Stimulated activated CD8-positive, alpha-beta memory T cell treated with anti-CD3 and anti-CD28 coated beads, Interleukin-15, amount 100 ng/mL, for 4 hours (primary cell): ENCODE measurements at regions not wholly inside any gene's neighbourhood (a gene's known extent, or its start where the extent isn't known, plus 50 kb on each side); places are given as distances from the start of the nearest gene placed in this dataset.

Experiments used
- DNase-seq, 2 donors: peaks; one replicate each; pipeline ENCODE4 v3.0.0-alpha.2; 2020; ENCODE audit warnings: low read depth in 2 of 2

DNA sequence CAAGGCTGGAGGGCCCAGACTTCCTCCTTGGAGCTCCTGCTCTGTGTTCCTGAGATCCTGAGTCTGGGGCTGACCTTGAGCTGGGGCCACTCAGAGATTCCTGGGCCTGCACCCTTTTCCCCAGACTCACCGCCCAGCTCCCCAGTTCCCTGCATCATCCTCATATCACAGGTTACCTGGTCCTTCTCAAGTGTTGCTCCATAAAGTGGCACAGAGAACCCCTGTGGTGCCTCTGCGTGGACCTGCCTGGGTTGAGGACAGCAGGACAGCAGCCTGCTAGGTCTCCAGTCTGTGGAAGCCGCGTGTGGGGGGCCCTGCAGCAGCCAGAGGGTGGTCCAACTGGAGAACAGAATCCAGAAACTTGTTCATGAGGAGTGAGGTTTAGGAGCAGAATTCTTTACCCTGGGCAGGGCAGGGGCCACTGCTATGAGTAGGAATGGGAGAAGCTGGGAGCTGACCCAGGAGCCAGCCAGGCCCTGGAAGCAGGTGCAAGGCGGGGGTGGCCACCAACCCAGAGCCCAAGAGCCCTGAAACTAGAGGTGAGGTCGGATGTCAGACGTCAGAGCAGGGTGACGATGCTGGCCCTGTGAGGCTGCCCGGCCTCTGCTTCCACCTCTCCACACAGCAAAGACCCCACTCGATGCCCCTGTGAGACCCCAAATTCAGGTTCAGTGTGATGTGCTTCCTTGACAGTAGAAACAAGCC lies 299.4 kb downstream of the TCERG1L start:
- no peak for DNase-seq

DNA sequence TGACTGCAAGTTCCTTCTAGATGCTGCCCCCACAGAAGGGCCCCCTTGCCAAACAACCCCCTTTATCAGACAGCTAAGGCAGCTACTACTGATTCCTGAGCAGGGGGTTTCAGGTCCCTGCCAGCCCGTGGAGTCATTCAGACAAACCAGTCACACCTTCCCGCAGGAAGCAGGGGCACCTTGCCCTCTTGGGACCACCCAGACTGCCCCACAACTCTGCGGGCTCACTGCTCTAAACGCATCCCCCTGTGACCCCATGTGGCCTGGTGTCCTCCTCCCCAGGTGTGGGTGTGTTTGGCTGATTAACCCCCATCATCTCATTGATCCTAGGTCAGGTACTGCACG lies 298.9 kb downstream of the TCERG1L start:
- no peak for DNase-seq

DNA sequence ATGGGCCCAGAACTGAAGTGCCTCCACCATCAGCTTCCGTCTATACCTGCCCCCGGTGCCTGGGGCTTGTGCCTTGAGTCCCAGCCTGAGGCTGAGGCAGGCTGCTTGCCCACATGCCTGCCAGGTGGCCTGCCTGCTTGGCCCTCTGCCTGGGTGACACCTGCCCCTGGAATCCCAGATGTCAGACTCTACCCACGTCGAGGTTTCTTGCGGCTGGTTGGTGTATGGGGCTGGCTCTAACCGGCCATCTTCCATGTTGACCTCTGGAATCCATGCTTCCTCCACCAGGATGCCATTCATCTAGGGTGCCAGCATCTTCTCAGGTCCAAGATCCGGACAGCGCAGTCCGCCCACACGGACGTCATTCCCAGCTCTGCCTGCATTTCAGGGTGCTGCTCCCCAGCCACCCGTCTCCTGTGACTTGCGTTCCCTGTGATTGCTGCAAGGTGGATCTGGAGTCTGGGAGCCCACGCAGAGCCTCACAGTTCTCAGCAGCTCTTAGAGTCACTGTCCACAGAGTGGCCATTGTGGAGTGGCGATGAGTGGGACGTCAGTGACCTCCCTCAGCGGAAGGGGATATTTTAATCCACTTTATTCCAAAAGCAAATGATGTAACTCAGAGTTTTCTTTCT lies 298.1 kb downstream of the TCERG1L start:
- DNase-seq, result no peak

DNA sequence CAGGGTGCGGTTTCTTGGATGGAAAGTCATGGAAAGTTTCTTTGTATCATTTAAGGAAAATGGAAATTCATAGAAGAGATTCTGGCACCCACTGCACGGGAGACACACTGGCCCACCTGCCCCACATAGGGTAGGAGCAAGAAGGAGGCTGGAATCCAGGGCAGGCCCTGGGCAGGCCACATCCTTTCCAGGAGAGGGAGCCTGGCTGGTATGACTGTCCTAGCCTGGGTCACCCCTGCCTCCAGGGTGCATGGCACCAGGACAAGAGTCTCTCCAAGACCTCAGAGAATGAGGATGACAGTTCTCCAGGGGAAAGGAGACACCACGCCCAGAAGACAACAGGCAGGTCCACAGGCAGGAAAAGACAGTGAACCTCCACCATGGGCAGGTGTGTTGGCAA lies 297.2 kb downstream of the TCERG1L start:
- DNase-seq, result no peak

DNA sequence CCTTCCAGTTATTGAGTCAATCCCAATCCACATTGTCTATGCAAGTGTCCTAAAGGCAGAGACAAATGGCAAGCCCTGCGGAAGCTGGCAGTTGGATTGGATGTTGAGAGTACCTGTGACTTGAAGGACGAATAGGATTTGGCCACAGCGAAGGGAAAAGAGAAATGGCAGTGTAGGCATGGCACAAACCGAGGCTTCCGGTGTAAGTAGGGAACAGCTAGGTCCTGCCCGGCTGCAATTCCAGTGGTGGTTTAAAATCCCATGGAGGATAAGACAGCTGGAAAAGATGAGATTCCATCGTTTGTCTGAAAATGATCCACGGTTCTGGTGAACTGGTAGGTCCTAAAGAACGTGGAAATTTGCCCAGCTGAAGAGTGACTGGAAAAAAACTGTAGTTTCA lies 296.2 kb downstream of the TCERG1L start:
- DNase-seq, result no peak

DNA sequence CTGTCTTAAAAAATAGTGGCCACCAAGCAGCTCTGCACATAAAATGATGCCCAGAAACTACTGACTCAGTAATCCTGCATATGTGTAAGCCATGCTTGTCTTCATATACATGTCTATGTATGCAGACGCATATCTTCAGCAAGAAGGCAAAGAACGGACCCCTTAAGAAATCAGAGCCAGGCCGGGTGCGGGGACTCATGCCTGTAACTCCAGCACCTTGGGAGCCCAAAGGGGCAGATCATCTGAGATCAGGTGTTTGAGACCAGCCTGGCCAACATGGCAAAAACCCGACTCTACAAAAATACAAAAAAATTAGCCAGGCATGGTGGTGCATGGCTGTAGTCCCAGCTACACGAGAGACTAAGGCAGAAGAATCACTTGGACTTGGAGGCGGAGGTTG lies 295.0 kb downstream of the TCERG1L start:
- no peak for DNase-seq

DNA sequence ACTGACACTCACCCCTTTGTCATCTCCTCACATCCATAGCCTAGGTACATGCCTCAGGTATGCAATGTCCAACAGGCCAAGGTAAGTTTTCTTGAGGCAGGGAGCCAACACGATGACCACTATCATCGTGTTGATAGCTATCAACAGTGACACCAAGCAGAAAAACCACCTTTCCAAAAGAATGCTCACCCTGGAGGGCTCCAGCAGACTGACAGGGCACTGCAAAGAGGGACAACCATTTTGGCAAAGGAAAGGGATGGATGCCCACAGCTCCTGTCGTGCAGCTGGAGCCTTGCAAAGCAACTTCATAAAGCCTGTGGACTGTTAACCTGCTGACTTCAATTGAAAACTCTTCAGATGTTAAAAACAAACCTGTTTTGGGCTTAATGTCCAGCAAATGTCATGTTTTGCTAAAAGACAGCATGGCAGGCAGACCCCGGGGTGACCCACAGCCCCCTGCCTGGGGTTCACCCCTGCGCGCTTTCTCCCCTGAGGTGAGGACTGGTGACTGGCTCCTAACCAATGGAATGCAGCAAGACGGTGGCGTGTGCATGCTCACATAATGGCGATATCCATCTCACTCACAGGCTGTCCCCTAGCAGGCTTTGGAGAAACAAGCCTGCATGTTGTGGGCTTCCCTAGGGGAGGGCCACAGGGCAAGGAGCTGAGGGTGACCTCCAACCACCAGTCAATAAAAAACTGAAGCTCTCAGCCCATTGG lies 293.8 kb downstream of the TCERG1L start:
- DNase-seq, result no peak

DNA sequence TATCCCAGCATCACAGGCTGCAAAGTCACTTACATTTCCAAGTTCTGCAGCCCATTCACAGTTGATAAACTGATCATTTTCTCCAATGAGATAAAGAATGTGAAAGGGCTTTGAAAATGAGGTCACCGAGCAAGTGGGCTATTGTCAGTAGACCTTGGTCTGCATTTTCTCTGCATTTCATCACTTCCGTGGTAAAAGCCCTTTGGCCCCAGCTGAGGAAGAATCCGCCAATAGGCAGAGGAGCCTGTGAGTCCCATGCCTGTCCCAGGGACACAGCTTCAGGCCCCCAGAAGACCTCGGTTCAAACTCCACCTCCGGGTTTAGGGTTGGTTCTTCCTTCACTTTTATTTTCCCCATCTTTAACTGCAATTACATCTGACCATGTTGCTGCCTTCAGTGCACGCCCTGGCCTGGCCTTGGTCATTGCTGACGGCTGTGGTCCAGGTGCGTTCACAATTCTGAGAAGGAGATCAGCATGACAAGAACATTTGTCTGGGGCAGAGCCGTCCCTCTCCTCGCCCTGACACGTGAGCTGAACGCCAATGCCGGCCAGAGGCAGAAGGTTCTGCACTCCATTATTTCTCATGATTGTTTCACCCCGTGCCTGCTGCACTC lies 292.5 kb downstream of the TCERG1L start:
- no peak for DNase-seq

DNA sequence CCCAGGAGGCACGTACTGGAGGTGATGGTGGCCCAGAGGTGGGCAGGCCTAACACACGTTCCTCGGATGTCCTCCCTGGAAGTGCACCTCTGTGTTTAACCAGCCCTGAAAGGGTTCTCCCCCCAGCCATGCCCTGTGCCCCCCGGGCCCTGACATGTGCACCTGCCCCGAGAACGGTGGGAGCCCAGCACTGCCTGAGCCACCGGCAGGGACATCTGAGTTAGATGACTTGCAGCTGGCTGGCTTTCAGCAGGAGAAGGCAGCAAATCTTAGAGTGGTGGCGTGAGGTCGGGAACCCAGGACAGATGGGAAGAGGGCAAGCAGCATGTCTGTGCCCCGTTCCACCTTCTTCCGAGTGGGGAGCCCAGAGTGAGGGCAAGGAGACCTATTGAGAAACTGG lies 291.8 kb downstream of the TCERG1L start:
- no peak for DNase-seq

DNA sequence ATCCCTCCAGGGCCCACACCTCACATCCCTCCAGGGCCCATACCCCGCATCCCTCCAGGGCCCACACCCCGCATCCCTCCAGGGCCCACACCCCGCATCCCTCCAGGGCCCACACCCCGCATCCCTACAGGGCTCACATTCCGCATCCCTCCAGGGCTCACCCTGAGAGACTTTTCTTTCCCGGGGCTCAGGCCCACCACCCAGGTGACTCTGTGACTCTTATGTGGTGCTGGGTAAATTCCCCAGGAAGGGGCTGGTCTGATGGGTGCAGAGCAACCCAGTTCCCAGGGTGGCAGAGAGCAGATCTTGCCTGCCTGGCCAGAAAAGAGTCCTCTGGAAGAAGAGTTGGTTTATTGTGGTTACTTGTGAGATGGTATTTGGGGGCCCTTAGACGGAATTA lies 290.7 kb downstream of the TCERG1L start:
- DNase-seq, result no peak

DNA sequence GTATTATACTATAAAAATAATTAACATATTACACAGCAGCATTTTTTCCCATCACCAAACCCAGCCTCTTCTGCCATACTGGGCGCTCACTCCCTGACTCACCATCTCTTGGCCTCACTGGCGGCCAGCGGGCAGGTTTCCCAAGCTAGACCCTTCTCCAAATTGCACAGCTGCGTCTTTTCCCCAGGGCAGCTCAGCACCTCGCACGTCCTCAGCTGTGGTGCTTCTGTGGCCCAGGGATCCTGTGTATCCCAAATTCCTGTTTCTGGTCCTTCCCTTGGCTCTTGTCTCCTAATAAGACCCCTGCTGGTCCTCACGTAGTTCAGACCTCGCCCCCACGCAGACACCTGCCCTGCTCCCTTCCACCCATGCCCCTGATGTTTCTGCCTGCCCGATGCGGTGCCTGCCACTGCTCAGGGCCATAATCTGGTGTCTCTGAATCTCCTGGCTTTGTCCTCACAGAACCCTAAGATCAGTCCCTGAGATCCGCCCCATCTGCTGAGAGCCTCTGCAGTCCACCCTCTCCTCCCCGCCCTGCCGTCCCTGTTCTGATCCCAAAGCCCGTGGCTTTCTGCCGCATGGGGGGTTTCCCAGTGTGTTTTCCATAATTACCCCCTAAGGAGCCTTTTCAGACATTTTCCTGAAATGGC lies 290.1 kb downstream of the TCERG1L start:
- no peak for DNase-seq

DNA sequence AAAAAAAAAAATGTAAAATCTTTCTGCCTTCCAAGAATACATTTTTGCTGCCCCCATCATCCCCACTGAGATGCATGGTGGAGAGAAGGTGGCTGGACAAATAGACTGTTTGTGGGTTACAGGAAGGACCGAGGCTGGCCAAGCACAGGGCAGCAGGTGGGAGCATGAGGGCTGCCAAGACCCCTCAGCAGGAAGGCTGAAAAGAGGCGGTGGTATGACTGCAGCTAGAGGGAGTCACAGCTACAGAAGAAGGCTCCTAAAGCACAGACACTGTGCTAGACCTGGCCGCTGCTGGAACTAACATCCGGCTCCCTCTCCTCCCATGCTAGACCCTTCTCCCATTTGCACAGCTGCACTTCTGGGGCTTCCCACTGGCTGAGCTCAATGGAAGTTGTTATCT lies 289.6 kb downstream of the TCERG1L start:
- no peak for DNase-seq

DNA sequence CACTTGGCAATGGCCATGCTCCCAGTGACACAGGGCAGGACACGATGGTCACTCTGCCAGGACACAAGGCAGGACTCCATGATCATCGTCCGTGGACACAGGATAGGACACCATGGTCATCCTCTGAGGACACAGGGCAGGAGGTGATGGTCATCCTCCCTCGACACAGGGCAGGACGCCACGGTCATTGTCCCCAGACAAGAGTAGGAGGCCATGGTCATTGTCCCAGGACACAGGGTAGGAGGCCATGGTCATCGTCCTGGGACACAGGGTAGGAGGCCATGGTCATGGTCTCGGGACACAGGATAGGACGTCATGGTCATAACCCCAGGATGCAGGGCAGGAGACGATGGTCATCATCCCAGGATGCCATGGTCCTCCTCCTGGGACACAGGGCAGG lies 289.2 kb downstream of the TCERG1L start:
- no peak for DNase-seq

DNA sequence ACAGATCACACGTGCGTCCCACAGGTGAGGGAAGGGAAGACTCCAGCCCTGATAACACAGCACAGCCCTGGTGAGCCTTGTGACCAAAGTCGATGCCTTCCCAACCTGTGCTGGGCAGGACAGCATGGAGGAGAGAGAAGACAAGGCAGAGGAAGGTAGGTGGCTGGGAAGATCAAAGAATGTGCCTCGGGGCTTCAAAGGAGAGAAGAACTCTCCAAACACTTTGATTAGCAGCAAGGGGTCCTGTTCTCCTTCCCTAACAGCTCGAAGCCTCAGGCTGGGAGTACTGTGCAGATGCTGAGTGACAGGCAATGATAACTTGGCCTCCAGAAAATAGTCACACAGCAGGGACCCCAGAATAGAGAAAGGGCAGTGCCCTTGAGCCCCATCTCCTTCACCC lies 288.5 kb downstream of the TCERG1L start:
- DNase-seq, result no peak

DNA sequence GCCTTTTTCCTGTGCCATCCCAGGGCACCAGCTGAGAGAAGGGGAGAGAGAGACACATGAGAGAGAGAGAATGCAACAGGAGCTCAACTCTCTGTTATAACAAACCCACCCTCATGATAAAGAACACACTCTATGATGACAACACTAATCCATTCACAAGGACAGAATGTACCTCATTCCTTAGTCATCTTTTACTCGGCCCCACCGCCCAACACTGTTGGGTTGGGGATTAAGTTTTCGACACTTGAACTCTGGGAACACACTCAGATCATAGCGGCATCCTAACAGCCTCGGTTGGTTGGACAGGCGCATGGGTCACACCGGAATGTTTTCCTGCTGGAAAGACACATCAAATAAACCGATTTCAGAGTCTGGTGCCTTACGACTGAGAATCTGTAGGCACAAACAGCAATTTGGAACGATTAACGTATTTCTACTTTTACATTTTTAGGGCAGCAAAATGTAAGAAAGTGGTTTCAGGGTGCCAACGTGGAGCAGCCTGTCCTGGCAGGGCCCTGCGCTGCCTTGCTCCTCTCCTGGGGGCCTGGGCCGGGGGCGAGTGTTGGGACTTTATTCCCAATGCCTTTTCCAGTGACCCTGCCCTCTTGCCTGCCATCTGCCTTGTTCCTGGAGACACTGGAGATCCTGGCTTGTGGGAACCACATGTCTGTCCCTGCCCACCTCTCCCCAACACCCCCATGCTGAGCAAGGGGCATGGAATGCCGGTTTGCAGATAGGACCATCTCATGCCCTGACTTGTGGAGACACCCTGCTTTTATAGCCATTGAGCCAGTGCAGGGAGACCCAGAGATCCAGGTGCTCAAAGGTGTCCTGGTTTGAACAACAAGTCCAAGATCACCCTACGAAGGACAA lies 287.0 kb downstream of the TCERG1L start:
- DNase-seq, result no peak

DNA sequence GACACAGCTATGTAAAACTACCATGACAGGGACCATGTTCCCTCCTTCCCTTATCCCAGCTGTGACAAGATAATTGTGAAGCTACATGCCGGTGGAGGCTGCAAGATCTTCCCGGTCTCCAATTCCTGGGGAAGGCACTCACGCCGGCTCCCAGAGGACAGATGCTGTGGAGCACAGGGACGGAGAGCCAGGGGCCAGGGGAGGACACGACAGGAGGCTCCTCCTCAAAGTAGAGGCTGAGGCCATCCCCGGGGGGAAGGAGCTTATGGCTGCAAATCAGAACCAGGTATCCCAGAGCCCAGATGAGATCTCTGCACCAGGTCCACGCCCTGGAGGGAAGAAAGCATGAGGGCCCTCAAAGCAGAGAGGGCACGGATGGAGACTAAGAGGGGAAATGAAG lies 286.2 kb downstream of the TCERG1L start:
- no peak for DNase-seq

DNA sequence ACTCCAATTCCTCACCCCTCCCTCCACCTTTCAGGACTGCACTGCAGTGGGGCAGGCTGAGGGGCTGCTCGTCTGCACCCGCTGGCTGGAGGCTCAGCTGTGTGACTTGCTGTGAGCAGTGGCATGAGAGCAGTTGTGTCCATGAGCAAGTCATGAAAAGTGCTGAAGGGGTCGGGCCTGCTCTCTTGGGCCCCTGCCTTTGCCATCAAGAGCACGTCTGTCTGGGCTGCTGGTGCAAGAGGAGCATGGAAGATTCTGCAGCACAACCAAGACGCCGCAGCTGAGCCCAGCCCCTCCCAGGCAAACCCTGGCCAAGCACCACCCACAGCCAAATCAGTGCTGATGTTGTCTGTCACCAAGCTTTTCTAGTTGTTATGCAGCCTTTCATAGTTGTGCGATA lies 284.3 kb downstream of the TCERG1L start:
- DNase-seq, result no peak

DNA sequence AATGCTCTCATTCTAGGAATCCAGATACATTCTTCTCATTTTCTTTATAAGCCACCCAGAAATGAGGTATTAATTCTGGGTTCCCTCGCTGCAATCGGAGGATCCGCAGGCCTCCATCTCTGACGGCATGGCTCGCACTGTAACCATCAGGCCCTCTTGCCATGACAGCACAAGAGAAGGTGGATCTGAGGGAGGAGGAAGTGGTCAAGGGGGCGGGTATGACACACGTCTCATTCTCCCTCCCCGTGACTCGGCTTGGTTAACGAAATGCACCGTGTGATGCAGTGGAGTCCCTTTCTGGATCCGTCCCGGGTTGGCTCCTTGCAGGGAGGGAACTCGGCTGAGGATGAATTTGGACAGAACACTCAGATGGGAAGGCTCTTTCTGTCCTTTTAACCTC lies 280.2 kb downstream of the TCERG1L start:
- DNase-seq, result no peak

DNA sequence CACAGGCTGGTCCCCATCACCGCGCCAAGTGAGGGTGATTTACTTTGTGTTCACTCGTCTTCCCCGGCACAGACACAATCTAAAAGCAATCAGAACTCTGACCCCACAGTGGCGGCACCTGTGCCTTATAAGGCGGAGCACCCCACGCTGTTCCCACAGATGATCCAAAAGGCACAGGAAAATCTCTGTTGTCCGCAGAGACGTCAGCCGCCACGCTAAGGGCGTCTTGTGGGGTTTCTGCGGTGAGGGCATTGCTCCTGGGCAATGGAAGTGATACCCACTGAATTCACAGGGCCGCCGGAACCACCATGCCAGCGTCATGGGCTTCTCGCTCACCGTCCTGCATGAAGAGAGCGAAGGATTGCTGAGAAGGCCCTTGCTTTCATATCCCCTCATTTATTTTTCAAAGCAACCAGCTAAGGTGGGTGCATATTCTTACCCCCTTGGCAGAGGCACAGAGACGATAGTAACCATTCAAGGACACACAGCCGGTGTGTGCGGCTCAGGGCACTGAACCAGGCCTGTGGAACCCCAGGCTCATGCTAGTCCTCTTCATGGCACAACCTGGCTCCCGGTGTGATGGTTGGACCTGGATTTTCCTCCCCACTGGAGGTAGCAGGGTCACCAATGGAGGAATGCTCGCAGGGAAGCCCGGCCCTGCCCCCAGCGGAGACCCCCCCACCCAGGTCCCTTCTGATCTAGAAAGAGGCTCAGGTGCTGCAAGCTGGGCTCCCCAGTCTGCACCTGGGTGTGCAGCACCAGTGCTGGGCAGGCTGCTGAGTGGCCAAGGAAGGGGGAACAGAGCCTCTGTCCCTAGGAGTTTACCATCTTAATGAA lies 279.0 kb downstream of the TCERG1L start:
- no peak for DNase-seq
